K562 (cell line): ENCODE measurements at regions not wholly inside any gene's neighbourhood (a gene's known extent, or its start where the extent isn't known, plus 50 kb on each side); places are given as distances from the start of the nearest gene placed in this dataset.

Experiments used
- ATAC-seq: fragments of 200-7000 bp; cut with Tn5 transposase; 3 replicates; pipeline ENCODE4 v1.9.1; 2020; ENCODE audit warnings: moderate library complexity
- BruUV-seq: library from RNA; stranded (reverse); fragments of 400-500 nt; replicated peaks from 2 replicates; lab custom pipeline; 2021; lab: Mats Ljungman, UMichigan
- CTCF ChIA-PET: fragments of 300-600 bp; formaldehyde crosslinking; extraction: SDS; loops from one replicate; lab custom pipeline; 2021; ENCODE audit warnings: low intra/inter-chr PET ratio; lab: Yijun Ruan, JAX
- POLR2A ChIA-PET: fragments of 300-600, 350-650 bp; sonication (Branson Sonifier 250); formaldehyde crosslinking; extraction: SDS; loops from one replicate; lab custom pipeline; 2021; ENCODE audit warnings: antibody characterized with exemption, inconsistent platforms; lab: Yijun Ruan, JAX
- DNase-seq, 4 experiments: peaks; one replicate each; pipeline versions ENCODE4 v3.0.0 to v3.0.0-alpha.2; 2011 to 2018; ENCODE audit warnings: low spot score in 3 of 4, mixed read lengths in 3 of 4; ENCODE audit errors: extremely low read depth in 1 of 4
- FAIRE-seq: peaks from 2 replicates; lab custom pipeline; 2011; peaks lifted over from hg19 to GRCh38; lab: Jason Lieb, UNC
- H2AFZ ChIP-seq: 2 replicates; pipeline ENCODE4 v1.6.0; 2011; ENCODE audit warnings: low read depth, low read length, control low read depth, inconsistent platforms
- H3K27ac ChIP-seq: fragments of 200-600 bp; 3 replicates; pipeline ENCODE4 v1.8.0; 2011; ENCODE audit warnings: low read depth, mild to moderate bottlenecking, control low read depth, inconsistent platforms, low read length, moderate library complexity, mixed read lengths; ENCODE audit errors: extremely low read depth
- H3K27me3 ChIP-seq, 2 experiments: fragments of 300-600 bp in 1 of 2; 2 replicates in 1 of 2; 3 replicates in 1 of 2; pipeline versions ENCODE4 v1.6.0 to v1.8.0; 2011; ENCODE audit warnings: inconsistent platforms in 2 of 2, low read length in 2 of 2, mild to moderate bottlenecking in 1 of 2, mixed read lengths in 1 of 2, moderate library complexity in 1 of 2; ENCODE audit not compliant: control insufficient read depth in 2 of 2, insufficient read depth in 2 of 2
- H3K36me3 ChIP-seq: fragments of 300-600 bp; 3 replicates; pipeline ENCODE4 v1.8.0; 2011; ENCODE audit warnings: mild to moderate bottlenecking, low read length, inconsistent platforms; ENCODE audit not compliant: control insufficient read depth, insufficient read depth
- H3K4me1 ChIP-seq, 2 experiments: fragments of 200-600 bp in 1 of 2; replicated peaks in 1 of 2; 2 replicates in 1 of 2; 3 replicates in 1 of 2; pipeline versions ENCODE4 v1.5.1 to v1.8.0; 2011; ENCODE audit warnings: inconsistent platforms in 2 of 2, low read length in 2 of 2, mild to moderate bottlenecking in 1 of 2, mixed read lengths in 1 of 2, moderate library complexity in 1 of 2; ENCODE audit not compliant: control insufficient read depth in 2 of 2, insufficient read depth in 2 of 2
- H3K4me2 ChIP-seq: 2 replicates; pipeline ENCODE4 v1.6.1; 2011; ENCODE audit warnings: low read length, control low read depth, inconsistent platforms, mixed read lengths; ENCODE audit not compliant: insufficient read depth
- H3K4me3 ChIP-seq: fragments of 200-600 bp; sonication (generic), shearing (Covaris generic); 2 replicates; pipeline ENCODE4 v1.5.1; 2016; ENCODE audit warnings: control low read depth, inconsistent platforms
- H3K79me2 ChIP-seq: fragments of 200-600 bp; 3 replicates; pipeline ENCODE4 v1.8.0; 2011; ENCODE audit warnings: low read length, inconsistent platforms; ENCODE audit not compliant: control insufficient read depth, insufficient read depth
- H3K9ac ChIP-seq, 2 experiments: 2 replicates each; pipeline versions ENCODE4 v1.6.0 to v1.6.1; 2011; ENCODE audit warnings: low read depth in 2 of 2, low read length in 2 of 2, control low read depth in 1 of 2, inconsistent platforms in 1 of 2, mild to moderate bottlenecking in 1 of 2, mixed read lengths in 1 of 2; ENCODE audit not compliant: insufficient read depth in 1 of 2
- H3K9me1 ChIP-seq: one replicate; pipeline ENCODE4 v1.6.0; 2011; ENCODE audit warnings: inconsistent platforms, mild to moderate bottlenecking, low read length, moderate library complexity; ENCODE audit not compliant: control insufficient read depth, insufficient read depth
- H3K9me3 ChIP-seq: replicated peaks from 2 replicates; pipeline ENCODE4 v1.5.1; 2011; ENCODE audit warnings: low read depth, low read length, inconsistent platforms; ENCODE audit not compliant: control insufficient read depth, insufficient read depth
- H4K20me1 ChIP-seq: replicated peaks from 2 replicates; pipeline ENCODE4 v1.6.1; 2011; ENCODE audit warnings: low read length, inconsistent platforms, mixed read lengths; ENCODE audit not compliant: control insufficient read depth, insufficient read depth
- MTA1 ChIP-seq: fragments of 450-650 bp; IDR thresholded peaks from 2 replicates; pipeline ENCODE4 v1.6.1; 2017; ENCODE audit warnings: borderline replicate concordance
- NBN ChIP-seq: fragments of 450-650 bp; IDR thresholded peaks from 2 replicates; pipeline ENCODE4 v1.6.1; 2016; ENCODE audit warnings: low read depth, mild to moderate bottlenecking
- POLR3G ChIP-seq: IDR thresholded peaks from 2 replicates; pipeline ENCODE4 v1.6.1; 2011; ENCODE audit not compliant: insufficient read length, insufficient replicate concordance; ENCODE audit errors: extremely low read depth
- TAL1 ChIP-seq: fragments of 450-650 bp; IDR thresholded peaks from 2 replicates; pipeline ENCODE4 v1.6.1; 2016; ENCODE audit warnings: mild to moderate bottlenecking
- TEAD4 ChIP-seq, 2 experiments: sonication (generic) in 1 of 2; formaldehyde crosslinking in 1 of 2; IDR thresholded peaks; 2 replicates each; pipeline versions ENCODE4 v1.6.1 to v1.8.0; 2012 to 2022; ENCODE audit warnings: borderline replicate concordance in 1 of 2, inconsistent platforms in 1 of 2, low read length in 1 of 2, mild to moderate bottlenecking in 1 of 2, missing genetic modification reagents in 1 of 2
- THRAP3 ChIP-seq: fragments of 450-650 bp; IDR thresholded peaks from 2 replicates; pipeline ENCODE4 v1.6.1; 2016; ENCODE audit warnings: mild to moderate bottlenecking, inconsistent platforms, borderline replicate concordance
- ZFP1 ChIP-seq: fragments of 450-650 bp; formaldehyde crosslinking; IDR thresholded peaks from 2 replicates; pipeline ENCODE4 v1.4.0; 2020; ENCODE audit warnings: mild to moderate bottlenecking, mixed read lengths
- ZKSCAN3 ChIP-seq: fragments of 250-450 bp; sonication (Bioruptor Pico); IDR thresholded peaks from 2 replicates; pipeline ENCODE4 v1.4.0; 2020
- ZNF217 ChIP-seq: sonication (generic); formaldehyde crosslinking; IDR thresholded peaks from 2 replicates; pipeline ENCODE4 v1.8.0; 2022; ENCODE audit warnings: mild to moderate bottlenecking, missing genetic modification reagents
- ZNF253 ChIP-seq: fragments of 250-450 bp; sonication (Bioruptor Pico); conservative IDR thresholded peaks from 2 replicates; pipeline ENCODE4 v1.6.1; 2021; ENCODE audit warnings: mild to moderate bottlenecking
- WGBS: fragments of 100-300 bp; shearing (Covaris generic); methylation state at CpG from one replicate; pipeline ENCODE4 v1.1.6; 2016; ENCODE audit warnings: low coverage, mixed read lengths; ENCODE audit not compliant: insufficient coverage; ENCODE audit errors: missing lambda C conversion rate; 5-methylcytosine and 5-hydroxymethylcytosine counted together
- in situ Hi-C: fragments of 300-500 bp; cut with MboI; formaldehyde crosslinking; loops from 4 replicates; pipeline ENCODE4 v1.15.0; 2018; ENCODE audit warnings: inconsistent platforms, mixed read lengths
- intact Hi-C: fragments of 100-400 bp; cut with micrococcal nuclease; formaldehyde crosslinking; loops from 2 replicates; pipeline ENCODE4 v1.14.2; 2022

DNA sequence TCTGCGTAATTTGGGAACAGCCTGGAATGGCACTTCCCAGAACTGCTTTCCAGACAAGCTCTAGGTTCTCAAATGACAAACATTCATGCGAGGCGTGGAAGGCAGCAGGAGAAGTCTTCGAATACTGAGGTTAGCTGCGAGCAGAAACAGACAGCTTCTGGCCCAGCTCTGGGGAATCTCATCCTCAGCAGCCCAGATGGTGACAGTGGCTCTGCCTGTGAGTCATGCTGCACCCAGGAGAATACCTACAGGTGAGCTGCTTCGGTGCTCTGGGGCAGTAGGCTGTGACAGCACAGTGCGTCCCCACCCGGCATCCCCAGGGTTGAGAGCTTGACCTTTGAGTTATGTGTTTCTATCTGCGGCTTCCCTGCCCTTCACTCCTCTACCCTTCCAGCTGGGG, 258.6 kb downstream of the KLF13 start:
- H3K79me2 ChIP-seq, result no peaks in the 10 kb centered on the region
- no peaks in the 10 kb centered on the region; a peak in 1 of 5 replicates for H3K27me3 ChIP-seq
- ATAC-seq (no peak), FAIRE-seq (no peak), DNase-seq (no peak)
- TF ChIP-seq THRAP3 (no peak), TAL1 (no peak), ZFP1 (no peak), ZNF253 (CRISPR knock-in tag) (no peak), TEAD4 (IDR thresholded peaks at IDR 0.05; ENCODE audit: low read length) (no peak), TEAD4 (CRISPR knock-in tag; IDR thresholded peaks at IDR 0.05; ENCODE audit: borderline replicate concordance) (no peak), POLR3G (no peak), MTA1 (no peak), ZKSCAN3 (CRISPR knock-in tag) (no peak), NBN (no peak), ZNF217 (CRISPR knock-in tag) (no peak)
- no peaks in the 10 kb centered on the region for H3K9me3 ChIP-seq
- no peak overlapping the region for H3K4me3 ChIP-seq
- H4K20me1 ChIP-seq, result no peaks in the 10 kb centered on the region
- no peaks in the 10 kb centered on the region for H3K9me1 ChIP-seq
- H3K9ac ChIP-seq, result no peak overlapping the region
- H3K4me1 ChIP-seq, result no peaks in the 10 kb centered on the region
- no peak overlapping the region for H2AFZ ChIP-seq
- BruUV-seq, result no TSS peak
- in situ Hi-C loops, result no loop called here
- POLR2A ChIA-PET, result no interaction called here
- H3K27ac ChIP-seq, result no peak overlapping the region
- CTCF ChIA-PET, result no interaction called here
- H3K36me3 ChIP-seq, result no peaks in the 10 kb centered on the region
- 2% methylated on average over 9 of the region's 9 CpGs for WGBS
- no peak overlapping the region for H3K4me2 ChIP-seq
- intact Hi-C loops, result no loop called here
